Thyroid gland (tissue), 4 donors: ENCODE measurements at regions not wholly inside any gene's neighbourhood (a gene's known extent, or its start where the extent isn't known, plus 50 kb on each side); places are given as distances from the start of the nearest gene placed in this dataset.

Experiments used
- POLR2A ChIP-seq, 2 donors: fragments of 450-650 bp; IDR thresholded peaks; one replicate each; pipeline ENCODE4 v1.6.1; 2017; ENCODE audit warnings: antibody characterized with exemption in 2 of 2, mild to moderate bottlenecking in 2 of 2, moderate library complexity in 1 of 2
- TF ChIP-seq, protein P1 (sequence below), 6 experiments: fragments of 200-600 bp in 3 of 6; fragments of 450-650 bp in 3 of 6; sonication (generic) in 3 of 6; IDR thresholded peaks; one replicate each; pipeline ENCODE4 v1.5.1; 2016 to 2019; ENCODE audit warnings: antibody characterized with exemption in 6 of 6, mild to moderate bottlenecking in 2 of 6, inconsistent platforms in 1 of 6, moderate library complexity in 1 of 6

DNA sequence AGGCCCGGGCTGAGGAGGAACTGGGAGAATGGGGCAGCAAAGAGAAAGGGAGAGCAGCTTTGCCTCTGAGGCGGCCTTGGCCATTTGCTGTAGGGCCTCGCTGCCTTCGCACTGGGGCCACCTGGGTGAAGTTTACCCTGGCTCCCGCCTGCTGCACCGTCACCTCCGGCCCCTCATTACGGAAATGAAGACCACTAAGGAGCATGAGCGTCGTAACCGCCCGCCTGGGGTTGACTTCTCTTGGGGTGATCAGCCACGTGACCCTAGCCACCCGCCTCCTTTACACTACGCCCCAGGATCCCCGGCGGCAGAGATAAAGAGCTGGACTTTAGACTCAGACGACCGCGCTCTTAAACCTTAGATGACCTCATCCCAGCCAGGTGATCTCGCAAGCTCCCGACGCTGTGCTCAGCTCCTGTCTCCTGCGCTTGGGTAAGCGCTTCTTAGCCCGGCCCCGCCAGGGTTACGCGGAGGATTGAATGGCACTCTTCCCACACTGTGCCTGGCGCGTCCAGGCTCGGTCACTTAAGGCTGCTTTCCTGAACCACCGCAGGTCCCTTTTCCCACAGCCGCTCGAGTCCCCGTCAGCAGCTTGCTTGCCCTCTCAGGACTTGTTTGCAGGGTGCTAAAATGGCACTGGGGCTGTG lies 107.9 kb upstream of the LARP1 start:
- TF ChIP-seq, protein P1, sequence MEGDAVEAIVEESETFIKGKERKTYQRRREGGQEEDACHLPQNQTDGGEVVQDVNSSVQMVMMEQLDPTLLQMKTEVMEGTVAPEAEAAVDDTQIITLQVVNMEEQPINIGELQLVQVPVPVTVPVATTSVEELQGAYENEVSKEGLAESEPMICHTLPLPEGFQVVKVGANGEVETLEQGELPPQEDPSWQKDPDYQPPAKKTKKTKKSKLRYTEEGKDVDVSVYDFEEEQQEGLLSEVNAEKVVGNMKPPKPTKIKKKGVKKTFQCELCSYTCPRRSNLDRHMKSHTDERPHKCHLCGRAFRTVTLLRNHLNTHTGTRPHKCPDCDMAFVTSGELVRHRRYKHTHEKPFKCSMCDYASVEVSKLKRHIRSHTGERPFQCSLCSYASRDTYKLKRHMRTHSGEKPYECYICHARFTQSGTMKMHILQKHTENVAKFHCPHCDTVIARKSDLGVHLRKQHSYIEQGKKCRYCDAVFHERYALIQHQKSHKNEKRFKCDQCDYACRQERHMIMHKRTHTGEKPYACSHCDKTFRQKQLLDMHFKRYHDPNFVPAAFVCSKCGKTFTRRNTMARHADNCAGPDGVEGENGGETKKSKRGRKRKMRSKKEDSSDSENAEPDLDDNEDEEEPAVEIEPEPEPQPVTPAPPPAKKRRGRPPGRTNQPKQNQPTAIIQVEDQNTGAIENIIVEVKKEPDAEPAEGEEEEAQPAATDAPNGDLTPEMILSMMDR (IDR thresholded peaks at IDR 0.05), result no peak
- no peak for TF ChIP-seq POLR2A (IDR thresholded peaks at IDR 0.05)
